GM21515 (cell line): ENCODE measurements at regions not wholly inside any gene's neighbourhood (a gene's known extent, or its start where the extent isn't known, plus 50 kb on each side); places are given as distances from the start of the nearest gene placed in this dataset.

Experiments
- ATAC-seq: cut with Tn5 transposase; IDR thresholded peaks from one replicate; pipeline ENCODE4 v1.9.1; 2021; ENCODE audit not compliant: unreplicated experiment

DNA sequence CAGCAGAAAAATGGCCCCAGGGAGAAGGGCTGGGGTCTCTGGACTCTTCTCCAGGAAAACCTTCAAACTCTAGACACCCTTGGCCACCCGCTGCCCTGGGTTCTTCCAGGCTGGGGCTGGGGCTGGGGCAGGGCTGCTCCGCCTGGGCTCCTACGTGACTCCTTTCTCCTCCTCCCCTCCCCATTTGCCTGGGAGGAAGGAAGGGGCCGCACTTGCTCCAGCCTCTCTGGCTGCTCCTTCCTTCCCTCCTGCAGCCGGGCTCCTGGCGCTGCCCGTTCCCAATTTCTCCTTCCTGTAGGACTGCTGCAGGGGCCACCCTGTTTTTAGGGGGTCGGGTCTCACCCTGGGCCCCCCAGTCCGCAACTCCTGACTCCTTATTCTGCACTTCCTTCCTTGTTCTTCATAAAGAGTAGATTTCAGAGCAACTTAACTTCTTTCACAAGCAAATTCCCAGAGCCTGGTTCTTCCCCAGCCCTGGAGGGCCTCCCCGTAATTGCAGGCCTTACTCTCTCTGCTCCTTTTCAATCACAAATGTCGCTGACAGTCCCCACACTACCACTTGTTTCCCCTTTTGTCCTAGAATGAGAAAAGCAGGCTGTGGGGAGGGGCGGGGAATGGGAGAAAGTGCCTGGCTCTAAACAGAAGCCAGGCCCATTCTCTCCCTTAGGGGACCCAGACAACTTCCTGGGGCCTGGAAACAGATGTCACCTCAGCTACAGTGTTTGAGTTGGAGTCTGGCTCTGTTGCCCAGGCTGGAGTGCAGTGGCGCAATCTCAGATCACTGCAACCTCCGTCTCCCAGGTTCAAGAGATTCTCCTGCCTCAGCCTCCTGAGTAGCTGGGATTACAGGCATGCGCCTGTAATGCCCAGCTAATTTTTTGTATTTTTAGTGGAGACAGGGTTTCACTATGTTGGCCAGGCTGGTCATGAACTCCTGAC, 137.8 kb downstream of the ENGASE start:
- ATAC-seq = no peak

DNA sequence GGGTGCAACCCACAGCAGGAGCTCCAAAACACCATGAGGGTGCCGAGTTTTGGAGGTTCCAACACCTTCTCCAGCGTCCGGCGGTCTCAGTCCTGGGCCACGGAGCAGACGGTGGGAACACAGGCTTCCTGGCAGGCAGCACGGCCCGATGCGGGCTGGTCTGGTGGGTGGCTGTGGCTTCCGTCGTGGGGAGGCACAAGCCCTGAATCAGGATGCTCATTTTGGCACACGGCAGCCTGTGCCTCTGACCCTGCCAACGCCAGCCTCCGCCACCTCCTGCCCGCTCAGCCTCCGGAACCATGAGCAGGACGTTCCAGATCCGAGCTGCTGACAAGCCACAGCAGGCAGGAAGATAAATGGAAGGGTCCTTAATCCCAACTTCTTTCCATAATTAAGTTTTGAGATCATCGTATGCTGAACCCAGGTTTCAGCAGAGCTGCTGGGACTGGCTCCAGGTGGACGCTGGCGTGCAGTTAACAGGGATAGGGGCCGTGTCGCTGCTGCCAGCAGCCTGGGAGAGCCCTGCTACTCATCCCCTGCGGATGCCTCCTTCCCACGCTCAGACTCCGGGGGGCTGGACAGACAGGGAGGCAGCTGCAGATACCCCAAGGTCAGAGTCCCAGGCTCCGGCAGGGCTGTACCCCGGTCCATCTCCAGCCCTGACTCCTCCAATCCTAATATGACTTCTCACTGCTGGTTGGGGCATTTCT, 136.6 kb downstream of the ENGASE start:
- ATAC-seq = no peak

DNA sequence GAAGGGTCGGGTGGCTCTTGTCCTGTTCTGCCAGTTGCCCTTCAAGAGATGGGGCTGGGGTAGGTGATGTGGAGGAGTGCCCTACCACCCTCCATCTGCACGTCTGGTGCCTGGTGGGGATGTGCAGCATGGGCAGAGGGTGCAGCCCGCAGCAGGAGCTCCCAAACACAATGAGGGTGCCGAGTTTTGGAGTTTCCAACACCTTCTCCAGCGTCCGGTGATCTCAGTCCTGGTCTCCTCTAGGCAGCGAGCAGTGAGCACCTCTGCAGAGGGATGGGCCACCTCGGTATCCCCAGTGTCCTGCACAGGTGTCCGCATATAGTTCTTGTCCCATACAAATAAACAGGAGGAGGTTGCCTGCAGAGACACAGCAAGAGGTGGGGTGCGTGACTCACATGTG, 136.0 kb downstream of the ENGASE start:
- no peak for ATAC-seq

DNA sequence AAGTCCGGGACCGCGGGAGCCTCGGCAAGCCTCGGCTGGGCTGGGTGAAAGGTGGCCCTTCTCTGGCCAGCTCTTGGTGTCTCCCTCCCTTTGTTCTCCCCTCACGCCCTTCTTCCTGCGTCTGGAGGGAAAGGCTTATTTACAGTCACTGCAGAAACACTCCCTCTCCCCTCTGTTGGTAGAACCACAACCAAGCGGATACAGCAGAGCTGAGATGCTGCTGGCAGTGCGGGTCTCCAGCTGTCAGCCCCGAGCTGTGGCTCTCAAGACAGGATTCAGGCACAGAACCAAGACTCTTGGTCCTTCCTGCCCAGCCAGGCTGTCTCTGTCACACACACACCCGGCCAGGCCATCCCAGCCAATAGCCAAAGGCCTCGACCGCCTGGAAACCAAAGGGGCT, 133.3 kb downstream of the ENGASE start:
- no peak for ATAC-seq

DNA sequence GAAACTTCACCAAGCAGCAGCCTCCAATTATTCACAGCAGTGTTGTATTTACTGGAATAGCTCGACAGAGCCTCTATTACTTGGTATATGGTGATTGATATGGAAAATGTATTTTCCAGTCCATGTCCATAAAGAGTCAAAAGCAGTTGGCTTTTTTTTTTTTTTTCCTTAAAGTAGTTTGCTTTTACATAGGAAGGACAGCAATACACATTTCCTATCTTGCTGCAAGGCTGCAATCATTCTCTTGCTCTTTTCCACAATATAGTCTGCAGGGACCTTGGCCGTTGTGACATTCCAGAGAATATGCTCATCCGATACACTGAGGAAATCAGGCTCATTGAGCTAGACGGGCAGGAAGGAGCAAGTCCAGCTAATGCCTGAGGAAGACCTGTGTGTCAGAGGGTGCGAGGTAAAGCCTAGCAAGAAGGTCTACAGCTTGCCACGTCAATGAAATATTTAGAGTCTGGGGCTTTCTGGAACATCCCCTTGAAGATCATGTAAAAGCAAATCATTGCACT, 131.1 kb downstream of the ENGASE start:
- no peak for ATAC-seq

DNA sequence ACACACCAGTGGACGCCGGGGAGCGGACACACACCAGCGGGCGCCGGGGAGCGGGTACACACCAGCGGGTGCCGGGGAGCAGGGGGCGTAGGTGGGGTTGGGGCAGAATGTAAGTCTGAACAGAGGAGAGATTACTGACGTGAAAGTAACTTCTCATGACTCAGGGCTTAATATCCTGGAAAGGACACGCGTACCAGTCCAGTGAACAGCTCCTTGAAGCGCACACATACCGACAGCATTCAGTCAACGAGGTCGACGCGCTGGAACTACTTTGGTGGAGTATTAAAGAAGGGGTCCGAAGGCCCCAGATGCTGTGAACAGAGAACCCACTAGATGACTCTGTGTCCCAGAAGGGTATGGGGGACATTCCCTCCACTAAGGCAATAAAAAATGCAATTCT, 129.6 kb downstream of the ENGASE start:
- no peak for ATAC-seq

DNA sequence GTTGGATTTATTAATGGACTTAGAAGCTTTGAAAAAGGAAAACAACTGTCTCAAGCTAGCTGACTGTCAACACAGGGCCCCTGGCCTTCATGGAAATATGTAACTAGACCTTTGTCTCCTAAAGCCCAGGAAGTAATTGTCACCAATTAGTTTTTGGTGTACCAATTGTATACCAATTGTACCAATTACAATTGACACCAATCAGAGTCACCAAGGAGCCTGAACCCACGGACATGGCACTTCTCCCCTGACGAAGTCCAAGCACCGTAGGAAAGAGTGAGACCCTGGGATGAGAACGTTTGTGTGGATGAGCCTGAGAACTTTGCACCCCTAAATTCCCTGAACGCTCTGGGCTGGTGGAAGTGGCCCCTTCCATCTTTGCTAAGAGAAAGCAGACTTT, 129.0 kb downstream of the ENGASE start:
- no peak for ATAC-seq

DNA sequence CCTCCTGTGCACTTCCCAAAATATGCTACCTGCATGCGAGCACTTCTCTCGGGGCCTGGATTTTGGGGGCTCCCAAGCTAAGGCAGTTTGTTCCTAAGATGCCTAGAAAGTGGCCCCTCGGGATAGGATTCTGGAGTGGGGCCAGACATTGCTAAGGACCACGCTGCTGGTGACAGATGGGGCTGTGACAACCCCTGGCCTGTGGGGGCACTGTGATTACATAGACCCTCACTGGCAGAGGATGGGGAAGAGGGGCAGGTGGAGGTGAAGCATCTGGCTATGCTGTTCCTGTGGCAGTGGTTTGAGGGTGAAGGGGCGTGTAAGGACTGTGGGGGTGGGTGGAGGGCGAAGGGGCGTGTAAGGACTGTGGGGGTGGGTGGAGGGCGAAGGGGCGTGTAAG, 128.4 kb downstream of the ENGASE start:
- ATAC-seq = no peak

DNA sequence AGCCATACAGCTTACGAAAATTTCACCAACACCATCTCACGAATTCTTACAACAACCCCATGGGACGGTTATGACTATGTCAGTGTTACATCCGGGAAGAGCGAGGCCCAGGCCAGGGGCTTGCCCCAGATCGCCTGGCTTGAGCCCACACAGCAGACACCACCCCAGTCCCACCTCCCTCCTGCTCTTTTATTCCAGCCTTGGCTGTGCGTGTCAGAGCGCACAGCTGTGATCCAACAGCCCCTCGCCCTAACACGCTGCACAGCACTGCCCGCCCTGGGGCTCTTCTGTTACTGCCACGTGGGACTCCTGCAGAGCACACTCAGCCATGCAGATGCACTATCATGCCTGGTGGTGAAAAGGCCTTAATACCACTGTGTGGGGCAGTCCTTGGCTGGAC, 127.9 kb downstream of the ENGASE start:
- ATAC-seq = no peak

DNA sequence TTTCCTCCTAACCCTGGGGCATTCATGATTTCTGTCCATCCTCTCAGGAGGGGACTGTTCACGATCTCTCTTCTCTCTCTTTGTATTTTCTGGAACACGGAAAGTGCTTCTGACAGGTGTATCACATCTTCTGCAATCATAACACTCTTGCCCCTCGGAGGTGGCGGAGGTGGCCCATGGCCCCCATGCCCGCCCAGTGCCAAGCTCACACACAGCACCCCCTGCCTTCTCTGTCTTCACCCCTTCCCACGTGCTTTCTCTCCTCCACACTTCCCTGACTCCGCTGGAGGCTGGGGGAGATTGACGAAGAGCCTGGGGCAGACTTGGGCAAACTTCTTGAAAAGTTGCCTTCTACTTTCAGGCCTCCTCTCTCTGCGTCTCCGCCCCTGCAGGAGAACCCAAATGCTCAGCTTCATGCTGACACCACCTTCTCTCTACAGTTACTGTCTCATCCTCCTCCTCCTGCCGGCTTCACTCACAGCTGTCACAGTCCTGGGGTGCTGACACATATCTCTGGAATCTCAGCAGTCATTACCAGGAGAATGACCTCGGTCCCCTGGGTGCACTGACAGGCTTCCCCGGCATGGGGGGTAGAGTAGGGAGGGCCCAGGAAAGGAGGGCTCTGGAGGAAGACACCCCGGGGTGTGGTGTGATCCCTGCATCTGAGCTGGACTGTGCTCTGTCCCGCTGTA, 127.1 kb downstream of the ENGASE start:
- no peak for ATAC-seq

DNA sequence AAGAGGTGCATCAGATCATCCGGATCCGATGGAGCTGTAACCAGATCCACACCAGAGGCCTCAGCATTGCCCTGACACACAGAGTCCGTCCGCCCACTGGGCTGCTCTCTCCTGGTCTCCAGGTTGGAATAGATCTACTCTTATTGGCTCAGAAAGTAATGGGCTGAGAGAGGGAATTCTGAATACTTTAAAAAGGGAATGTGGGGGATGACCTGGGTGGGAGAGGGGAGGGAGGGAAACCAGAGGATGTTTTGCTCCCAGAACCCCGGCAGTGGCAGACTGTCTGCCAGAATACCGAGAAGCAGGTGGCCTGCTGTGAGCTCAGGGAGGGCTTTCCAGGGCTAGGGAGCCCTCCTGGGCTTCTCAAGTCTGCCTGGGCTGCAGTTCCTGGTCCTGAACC, 126.5 kb downstream of the ENGASE start:
- no peak for ATAC-seq

DNA sequence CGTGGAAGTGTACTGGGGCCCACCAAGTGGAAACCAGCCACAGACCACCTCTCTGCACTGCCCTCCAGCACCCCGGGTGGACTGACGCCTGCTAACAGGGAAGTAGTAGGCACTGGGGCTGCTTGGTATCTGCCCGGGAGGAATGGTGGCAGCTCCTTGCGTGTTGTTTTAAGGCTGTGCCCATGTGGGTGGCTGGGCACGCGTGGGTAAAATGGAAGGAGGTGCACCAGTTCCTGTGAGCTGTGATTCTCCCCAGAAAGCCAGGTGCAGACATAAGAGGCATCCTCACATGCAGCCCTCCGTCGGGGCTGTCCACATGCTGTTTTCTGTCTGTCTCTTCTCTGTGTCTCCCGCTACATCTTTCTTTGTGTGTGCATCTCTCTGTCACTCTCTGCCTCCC, 122.3 kb downstream of the ENGASE start:
- no peak for ATAC-seq

DNA sequence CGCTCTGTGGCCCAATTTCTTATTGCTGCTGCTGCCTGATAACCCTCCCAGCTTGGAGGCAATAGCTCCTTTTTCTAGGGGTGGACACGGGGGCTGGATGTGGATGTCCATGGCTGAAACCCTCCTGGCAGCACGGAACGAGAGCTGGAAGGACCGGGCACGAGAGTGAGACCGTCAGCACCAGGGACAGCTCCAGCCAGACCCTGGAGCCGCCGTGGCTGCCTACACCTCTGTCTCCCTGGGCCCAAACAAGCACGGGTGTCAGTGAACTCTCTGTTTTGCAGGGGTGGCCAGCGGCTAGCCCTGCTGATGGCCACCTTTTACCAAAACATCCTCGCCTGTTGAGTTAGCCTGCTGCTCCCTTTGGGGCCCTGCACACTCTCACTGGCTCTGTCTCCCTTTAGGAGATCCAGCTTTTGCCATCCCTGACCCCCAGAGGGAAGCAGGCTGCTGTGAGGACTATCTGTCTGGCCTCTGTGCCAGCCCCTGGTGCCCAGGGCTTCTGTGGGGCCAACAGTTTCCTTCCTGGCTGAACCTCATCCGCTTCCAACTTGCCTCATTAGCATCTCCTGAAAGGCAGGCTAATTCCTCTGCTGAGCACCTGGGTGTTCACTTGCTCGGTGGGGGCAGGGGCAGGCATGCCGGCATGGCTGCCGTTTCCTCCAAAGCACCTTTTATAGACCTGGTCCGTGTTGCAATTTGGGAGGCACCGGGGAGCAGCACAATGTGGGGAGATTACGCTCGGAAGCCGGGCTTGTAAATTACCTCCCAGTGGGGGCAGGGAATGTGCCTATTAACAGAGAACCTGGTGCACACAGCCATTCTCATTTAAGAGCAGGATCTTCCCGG, 118.1 kb downstream of the ENGASE start:
- ATAC-seq = no peak

DNA sequence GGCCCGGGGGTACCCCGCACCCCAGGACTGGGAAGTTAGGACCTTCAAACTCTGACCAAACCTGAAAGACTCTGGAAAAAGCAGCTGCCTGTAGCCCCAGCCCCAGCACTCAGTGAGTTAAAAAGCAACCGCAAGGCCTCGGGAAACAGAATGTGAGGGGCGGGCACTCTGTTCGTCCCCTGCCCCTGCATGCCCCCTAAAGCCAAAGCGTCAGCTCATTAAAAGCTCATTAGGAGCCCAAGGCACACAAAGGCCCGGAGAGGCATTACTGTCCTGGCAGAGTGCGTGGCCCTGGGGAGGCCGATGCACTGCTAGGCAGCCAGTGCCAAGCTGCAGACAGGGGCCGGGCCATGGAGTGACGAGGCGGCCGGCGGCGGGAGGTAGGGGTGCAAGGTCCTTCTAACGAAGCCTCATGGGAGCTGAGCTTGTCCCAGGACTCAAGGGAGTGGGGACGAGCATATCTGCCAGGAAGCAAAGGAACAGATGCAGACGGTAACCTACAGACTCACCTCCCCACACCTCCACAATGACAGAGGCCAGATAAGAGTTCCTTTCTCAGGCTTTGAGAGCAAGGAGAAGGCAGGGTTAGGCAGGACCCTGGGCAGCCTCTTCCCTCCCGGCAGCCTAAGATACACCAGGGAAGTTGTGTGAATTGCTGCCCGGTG, 116.8 kb downstream of the ENGASE start:
- no peak for ATAC-seq

DNA sequence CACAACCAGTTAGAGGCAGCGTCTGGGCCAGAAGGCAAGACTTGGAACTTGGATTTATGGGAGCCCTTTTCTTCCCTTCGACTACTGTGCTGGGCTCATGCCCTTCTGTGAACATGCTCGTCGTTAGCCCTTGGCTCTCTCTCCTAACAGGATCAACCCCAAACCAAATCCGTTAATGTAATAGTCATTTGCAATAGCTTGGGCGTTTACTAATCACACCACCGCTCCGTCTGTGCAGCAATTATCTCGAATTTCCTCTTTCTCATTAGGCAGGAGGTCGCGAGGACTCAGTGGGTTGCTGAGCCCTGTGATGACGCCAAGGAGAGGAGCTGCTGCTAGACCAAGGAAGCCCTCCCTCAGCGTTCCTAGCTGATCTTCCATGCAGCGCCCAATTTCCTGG, 114.7 kb downstream of the ENGASE start:
- ATAC-seq = no peak

DNA sequence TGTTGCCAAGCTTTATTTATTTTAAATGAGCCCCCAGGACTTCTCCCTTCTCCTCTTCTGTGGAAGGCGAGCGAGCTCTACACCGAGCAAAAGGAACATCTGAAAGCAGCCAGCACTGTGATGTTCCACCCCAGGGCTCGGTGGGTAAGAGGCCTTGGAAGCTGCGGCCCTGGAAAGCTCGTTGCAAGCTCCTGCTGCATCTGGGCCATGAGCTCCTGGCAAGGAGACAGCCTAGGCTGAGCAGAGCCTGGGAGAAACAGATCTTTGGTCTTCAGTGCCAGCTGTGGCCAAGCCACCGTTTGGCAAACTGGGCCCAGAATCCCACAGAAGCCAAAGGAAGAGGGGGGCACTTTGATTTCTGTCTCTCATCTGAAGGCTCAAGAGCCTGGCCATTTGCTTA, 114.1 kb downstream of the ENGASE start:
- ATAC-seq = no peak

DNA sequence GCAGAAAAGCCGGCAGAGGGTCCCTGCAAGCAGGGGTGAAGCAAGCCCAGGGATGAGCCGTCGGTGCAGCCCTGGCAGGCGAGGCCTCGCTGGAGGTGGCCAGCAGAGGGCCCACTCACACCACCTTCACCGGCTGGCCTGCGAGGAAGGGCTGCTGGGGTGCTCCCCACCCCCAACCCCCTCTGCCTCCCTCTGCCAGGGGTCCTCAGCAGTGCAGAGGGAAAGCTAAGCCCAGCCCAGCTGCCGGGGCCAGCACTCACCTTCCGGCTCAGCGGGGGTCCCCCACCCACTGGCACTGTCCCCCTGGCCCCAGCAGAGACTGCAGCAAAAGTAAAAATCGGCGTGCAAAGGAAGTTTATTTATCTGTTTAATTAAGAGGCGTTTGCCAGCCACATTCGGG, 113.4 kb downstream of the ENGASE start:
- ATAC-seq = no peak

DNA sequence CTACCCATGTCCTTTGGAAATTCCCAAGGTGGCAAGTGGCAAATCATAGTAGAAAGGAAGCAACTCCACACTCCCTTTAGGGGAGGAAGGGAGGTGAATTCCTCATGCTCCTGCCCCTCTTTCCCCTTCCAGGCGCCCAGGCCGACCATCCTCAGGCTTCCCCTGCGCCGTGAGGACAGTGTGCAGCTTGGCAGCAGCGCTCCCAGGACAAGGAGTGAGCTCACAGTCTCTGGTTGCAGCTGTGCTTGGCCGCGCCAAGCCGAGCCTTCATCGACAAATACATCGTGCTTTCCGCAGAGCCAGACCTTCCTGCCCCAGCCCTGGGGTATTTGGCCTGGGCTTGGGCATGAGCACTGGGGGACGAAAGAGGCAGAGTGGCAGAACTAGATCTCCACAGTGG, 112.6 kb downstream of the ENGASE start:
- ATAC-seq = no peak

DNA sequence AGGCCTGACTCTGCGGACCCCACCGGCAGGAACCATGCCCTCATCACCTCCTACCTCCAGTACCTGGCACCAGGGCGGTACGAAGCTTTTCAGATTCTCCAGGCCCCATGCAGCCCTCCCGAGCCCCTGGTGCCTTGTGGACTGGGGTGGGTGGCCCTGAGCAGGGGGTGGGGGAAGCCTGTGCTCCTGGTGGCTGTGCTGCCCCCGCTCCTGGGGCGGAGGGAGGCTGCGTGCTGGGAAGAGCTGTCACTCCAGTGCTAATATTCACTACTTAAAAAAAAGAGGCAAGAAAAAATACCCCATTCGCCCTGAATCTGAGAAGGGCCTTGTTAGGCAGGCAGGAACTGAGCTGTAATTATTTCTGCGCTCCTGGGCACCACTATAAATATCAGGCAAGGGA, 111.8 kb downstream of the ENGASE start:
- ATAC-seq = no peak

DNA sequence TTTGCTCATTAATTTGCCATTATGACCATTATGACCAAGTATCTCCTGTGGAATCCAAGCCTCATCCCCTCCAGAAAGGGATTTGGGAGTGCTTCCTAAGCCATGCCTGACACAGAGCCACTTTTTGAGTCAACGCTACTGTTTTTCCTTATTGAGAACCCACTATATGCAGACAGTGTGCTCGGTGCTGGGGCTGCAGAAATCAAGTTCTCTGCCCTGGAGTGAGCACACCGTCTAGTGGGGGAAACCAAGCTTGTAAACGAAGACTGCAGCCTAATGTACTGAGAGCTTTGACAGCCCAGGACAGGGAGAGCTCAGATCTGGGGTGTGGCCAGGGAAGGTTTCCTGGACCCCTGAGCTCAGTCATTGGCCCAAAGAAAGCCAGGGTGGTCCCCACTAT, 111.0 kb downstream of the ENGASE start:
- ATAC-seq = no peak
